ENCODE measurements at regions not wholly inside any gene's neighbourhood (a gene's known extent, or its start where the extent isn't known, plus 50 kb on each side); places are given as distances from the start of the nearest gene placed in this dataset.

DNA sequence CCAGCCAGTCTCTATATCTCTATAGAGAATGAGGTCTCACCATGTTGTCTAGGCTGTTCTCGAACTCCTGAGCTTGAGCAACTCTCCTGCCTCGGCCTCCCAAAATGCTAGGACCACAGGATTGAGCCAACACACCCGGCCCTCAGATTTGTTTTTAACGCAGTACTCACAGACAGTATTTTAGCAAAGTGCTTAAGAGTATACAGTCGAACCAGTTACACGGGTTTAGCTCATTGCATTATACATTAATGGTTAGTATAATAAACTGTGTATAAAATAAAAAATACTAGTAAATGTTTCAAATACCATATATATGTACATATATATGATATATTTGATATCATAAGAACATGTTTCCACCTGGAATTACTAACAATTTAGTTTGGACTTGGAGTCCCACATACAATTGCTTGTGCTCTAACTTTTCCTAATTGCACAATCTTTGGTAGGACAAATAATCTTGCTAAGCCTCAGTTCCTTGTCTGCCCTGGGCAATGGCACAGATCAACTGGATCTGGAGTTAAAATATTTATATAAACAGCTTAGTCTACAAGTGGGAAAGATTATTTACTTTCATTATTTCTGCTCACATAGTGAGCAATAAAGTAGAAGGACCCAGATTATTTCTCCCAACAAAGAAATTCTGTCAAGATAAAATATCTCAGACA, 508.9 kb upstream of the LRATD1 start:
- TF ChIP-seq SPI1 (IDR thresholded peaks at IDR 0.05; ENCODE audit: low read depth, low read length) (no peak), TAF1 (IDR thresholded peaks at IDR 0.05; ENCODE audit: low read depth, low read length) (no peak), POLR2A (IDR thresholded peaks at IDR 0.05; ENCODE audit: low read depth, low read length) (no peak), PAX5 (IDR thresholded peaks at IDR 0.05; ENCODE audit: insufficient read depth, low read length, severe bottlenecking) (no peak), POLR2AphosphoS5 (IDR thresholded peaks at IDR 0.05; ENCODE audit: low read depth, low read length) (no peak), POU2F2 (IDR thresholded peaks at IDR 0.05; ENCODE audit: low read depth, low read length) (no peak)
- DNase-seq (ENCODE audit: insufficient read length, low spot score) (no peak), FAIRE-seq (no peak)

DNA sequence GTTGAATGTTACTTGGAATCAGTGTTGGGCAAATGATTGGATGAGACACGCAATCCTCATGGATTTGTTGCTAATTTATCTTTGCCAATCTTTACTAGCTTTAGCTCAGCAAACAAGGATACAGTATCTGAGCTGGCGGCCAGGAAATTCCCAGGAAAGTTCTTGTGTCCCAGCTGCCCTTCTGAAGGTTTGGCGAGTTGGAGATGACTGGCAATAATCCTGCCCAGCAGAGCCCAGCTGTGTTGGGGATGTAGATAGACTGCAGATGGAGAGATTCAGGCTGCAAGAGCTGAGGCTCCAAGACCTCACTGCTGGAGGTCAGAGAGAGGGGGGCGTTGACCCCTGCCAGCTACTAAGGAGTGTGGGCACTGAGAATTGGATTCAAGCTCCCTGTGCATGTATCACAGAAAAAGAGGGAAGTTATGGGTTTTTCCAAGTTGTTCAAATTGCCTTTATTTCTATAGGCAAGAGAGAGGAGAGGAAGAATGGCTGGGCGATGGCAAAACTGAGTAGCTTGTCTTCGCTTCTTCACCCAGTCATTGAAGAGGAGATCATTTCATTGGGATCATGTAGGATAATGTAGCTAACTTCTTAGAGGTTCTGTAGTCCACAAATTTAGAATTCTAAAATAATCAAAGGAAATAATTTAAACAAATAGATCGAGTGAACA, 506.8 kb upstream of the LRATD1 start:
- TF ChIP-seq POLR2A (IDR thresholded peaks at IDR 0.05; ENCODE audit: low read depth, low read length) (no peak), PAX5 (IDR thresholded peaks at IDR 0.05; ENCODE audit: insufficient read depth, low read length, severe bottlenecking) (no peak), SPI1 (IDR thresholded peaks at IDR 0.05; ENCODE audit: low read depth, low read length) (no peak), POU2F2 (IDR thresholded peaks at IDR 0.05; ENCODE audit: low read depth, low read length) (no peak), TAF1 (IDR thresholded peaks at IDR 0.05; ENCODE audit: low read depth, low read length) (no peak), POLR2AphosphoS5 (IDR thresholded peaks at IDR 0.05; ENCODE audit: low read depth, low read length) (no peak)
- FAIRE-seq (no peak), DNase-seq (ENCODE audit: insufficient read length, low spot score) (no peak)

GRCh38 chr2:14126846-14127245, 505.7 kb upstream of the LRATD1 start:
- no peak for DNase-seq (ENCODE audit: insufficient read length, low spot score)
- TF ChIP-seq POLR2A (IDR thresholded peaks at IDR 0.05; ENCODE audit: low read depth, low read length): no peak
- TF ChIP-seq POLR2AphosphoS5 (IDR thresholded peaks at IDR 0.05; ENCODE audit: low read depth, low read length): no peak
- TF ChIP-seq TAF1 (IDR thresholded peaks at IDR 0.05; ENCODE audit: low read depth, low read length): no peak
- no peak for TF ChIP-seq SPI1 (IDR thresholded peaks at IDR 0.05; ENCODE audit: low read depth, low read length)
- TF ChIP-seq POU2F2 (IDR thresholded peaks at IDR 0.05; ENCODE audit: low read depth, low read length): no peak
- TF ChIP-seq PAX5 (IDR thresholded peaks at IDR 0.05; ENCODE audit: insufficient read depth, low read length, severe bottlenecking): no peak
- no peak for FAIRE-seq

GRCh38 chr2:14127765-14128164, 504.8 kb upstream of the LRATD1 start:
- no peak for FAIRE-seq
- no peak for DNase-seq (ENCODE audit: insufficient read length, low spot score)
- TF ChIP-seq POU2F2 (IDR thresholded peaks at IDR 0.05; ENCODE audit: low read depth, low read length): no peak
- TF ChIP-seq POLR2AphosphoS5 (IDR thresholded peaks at IDR 0.05; ENCODE audit: low read depth, low read length): no peak
- no peak for TF ChIP-seq TAF1 (IDR thresholded peaks at IDR 0.05; ENCODE audit: low read depth, low read length)
- no peak for TF ChIP-seq PAX5 (IDR thresholded peaks at IDR 0.05; ENCODE audit: insufficient read depth, low read length, severe bottlenecking)

DNA sequence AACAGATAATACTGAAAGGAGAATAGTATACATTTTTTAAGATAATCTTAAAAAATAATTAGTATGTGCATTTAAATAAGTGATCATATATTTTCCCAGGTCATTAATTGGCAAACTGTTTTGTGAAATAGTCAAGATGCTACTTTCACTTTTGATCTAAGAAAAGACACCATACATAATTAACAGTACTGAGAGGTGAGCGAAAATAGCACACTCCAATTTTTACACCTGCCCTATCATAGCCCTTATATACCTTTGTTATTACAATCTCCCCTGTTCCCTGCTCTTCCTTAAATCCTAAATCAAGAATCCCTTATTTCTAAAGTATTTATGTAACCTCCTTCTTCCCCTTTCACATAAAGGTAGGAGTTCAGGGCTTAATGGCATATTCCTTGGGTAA, 500.1 kb upstream of the LRATD1 start:
- FAIRE-seq: no peak

GRCh38 chr2:14134771-14135170, 497.7 kb upstream of the LRATD1 start:
- TF ChIP-seq POLR2A (IDR thresholded peaks at IDR 0.05; ENCODE audit: low read depth, low read length) (no peak), PAX5 (IDR thresholded peaks at IDR 0.05; ENCODE audit: insufficient read depth, low read length, severe bottlenecking) (no peak), TAF1 (IDR thresholded peaks at IDR 0.05; ENCODE audit: low read depth, low read length) (no peak), POLR2AphosphoS5 (IDR thresholded peaks at IDR 0.05; ENCODE audit: low read depth, low read length) (no peak), SPI1 (IDR thresholded peaks at IDR 0.05; ENCODE audit: low read depth, low read length) (no peak), POU2F2 (IDR thresholded peaks at IDR 0.05; ENCODE audit: low read depth, low read length) (no peak)
- no peak for FAIRE-seq
- no peak for DNase-seq (ENCODE audit: insufficient read length, low spot score)

More for the DNA sequence above, 500.1 kb upstream of the LRATD1 start:
- TF ChIP-seq POU2F2 (IDR thresholded peaks at IDR 0.05; ENCODE audit: low read depth, low read length) (no peak), SPI1 (IDR thresholded peaks at IDR 0.05; ENCODE audit: low read depth, low read length) (no peak), POLR2AphosphoS5 (IDR thresholded peaks at IDR 0.05; ENCODE audit: low read depth, low read length) (no peak), TAF1 (IDR thresholded peaks at IDR 0.05; ENCODE audit: low read depth, low read length) (no peak), PAX5 (IDR thresholded peaks at IDR 0.05; ENCODE audit: insufficient read depth, low read length, severe bottlenecking) (no peak), POLR2A (IDR thresholded peaks at IDR 0.05; ENCODE audit: low read depth, low read length) (no peak)
- no peak for DNase-seq (ENCODE audit: insufficient read length, low spot score)

- TF ChIP-seq POLR2AphosphoS5 (IDR thresholded peaks at IDR 0.05; ENCODE audit: low read depth, low read length) (no peak), POLR2A (IDR thresholded peaks at IDR 0.05; ENCODE audit: low read depth, low read length) (no peak), PAX5 (IDR thresholded peaks at IDR 0.05; ENCODE audit: insufficient read depth, low read length, severe bottlenecking) (no peak), TAF1 (IDR thresholded peaks at IDR 0.05; ENCODE audit: low read depth, low read length) (no peak), POU2F2 (IDR thresholded peaks at IDR 0.05; ENCODE audit: low read depth, low read length) (no peak), SPI1 (IDR thresholded peaks at IDR 0.05; ENCODE audit: low read depth, low read length) (no peak)
- DNase-seq (ENCODE audit: insufficient read length, low spot score) (no peak), FAIRE-seq (no peak)
Observed at GRCh38 chr2:14136030-14136429, 496.5 kb upstream of the LRATD1 start.

DNA sequence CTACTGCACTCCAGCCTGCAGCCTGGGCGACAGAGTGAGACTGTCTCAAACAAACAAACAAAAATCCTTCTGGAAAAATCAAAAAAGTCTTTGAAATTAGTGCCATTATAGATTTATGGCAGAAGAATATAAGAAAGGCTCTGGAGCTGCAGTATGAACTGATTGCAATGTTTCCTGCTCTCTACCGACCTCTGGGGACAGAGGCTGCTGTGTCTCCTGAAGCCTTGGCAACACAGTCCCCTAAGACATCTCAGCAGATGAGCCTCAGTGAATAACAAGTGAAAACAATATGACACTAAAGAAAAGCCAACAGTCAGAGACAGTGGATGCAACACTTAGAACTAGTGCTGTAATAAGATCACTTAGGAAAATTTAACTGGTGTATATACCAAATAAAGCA, 494.9 kb upstream of the LRATD1 start:
- DNase-seq (ENCODE audit: insufficient read length, low spot score) (no peak), FAIRE-seq (no peak)
- TF ChIP-seq POLR2AphosphoS5 (IDR thresholded peaks at IDR 0.05; ENCODE audit: low read depth, low read length): no peak
- no peak for TF ChIP-seq POU2F2 (IDR thresholded peaks at IDR 0.05; ENCODE audit: low read depth, low read length)
- no peak for TF ChIP-seq SPI1 (IDR thresholded peaks at IDR 0.05; ENCODE audit: low read depth, low read length)
- TF ChIP-seq PAX5 (IDR thresholded peaks at IDR 0.05; ENCODE audit: insufficient read depth, low read length, severe bottlenecking): no peak
- no peak for TF ChIP-seq POLR2A (IDR thresholded peaks at IDR 0.05; ENCODE audit: low read depth, low read length)
- TF ChIP-seq TAF1 (IDR thresholded peaks at IDR 0.05; ENCODE audit: low read depth, low read length): no peak

DNA sequence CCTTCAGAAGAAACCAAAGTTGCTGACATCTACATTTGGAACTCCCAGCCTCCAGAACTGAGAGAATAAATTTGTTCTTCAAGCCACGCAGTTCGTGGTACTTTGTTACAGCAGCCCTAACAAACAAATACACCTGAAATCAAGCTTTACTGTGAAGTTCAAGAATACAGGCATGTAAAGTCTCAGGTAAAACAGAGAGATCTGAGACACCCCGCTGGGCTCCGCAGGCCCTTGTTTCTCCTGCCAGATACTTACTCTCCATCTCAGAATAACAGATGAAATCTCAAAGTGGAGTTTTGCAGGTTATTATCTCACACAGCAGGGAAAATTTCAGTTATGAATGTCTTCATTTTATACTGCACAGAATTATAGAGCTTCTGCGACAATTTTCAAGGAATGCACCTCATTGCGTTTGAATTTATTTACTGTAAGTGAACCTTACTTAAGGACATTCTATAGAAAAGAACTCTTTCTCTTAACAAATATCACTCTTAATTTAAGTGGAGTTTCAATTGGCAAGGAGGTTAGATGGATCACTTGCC, 492.4 kb upstream of the LRATD1 start:
- no peak for DNase-seq (ENCODE audit: insufficient read length, low spot score)
- FAIRE-seq: no peak
- TF ChIP-seq POLR2A (IDR thresholded peaks at IDR 0.05; ENCODE audit: low read depth, low read length): no peak
- TF ChIP-seq POLR2AphosphoS5 (IDR thresholded peaks at IDR 0.05; ENCODE audit: low read depth, low read length): no peak
- TF ChIP-seq POU2F2 (IDR thresholded peaks at IDR 0.05; ENCODE audit: low read depth, low read length): no peak
- no peak for TF ChIP-seq TAF1 (IDR thresholded peaks at IDR 0.05; ENCODE audit: low read depth, low read length)
- no peak for TF ChIP-seq SPI1 (IDR thresholded peaks at IDR 0.05; ENCODE audit: low read depth, low read length)
- no peak for TF ChIP-seq PAX5 (IDR thresholded peaks at IDR 0.05; ENCODE audit: insufficient read depth, low read length, severe bottlenecking)
